CD4-positive, CD25-positive, alpha-beta regulatory T cell (primary cell): ENCODE measurements at regions not wholly inside any gene's neighbourhood (a gene's known extent, or its start where the extent isn't known, plus 50 kb on each side); places are given as distances from the start of the nearest gene placed in this dataset.
"Not testable (repeated sequence)": the region's sequence is repeated elsewhere in the genome, so short reads cannot be mapped to it uniquely, and the experiment has no call there.

Source experiments
- ATAC-seq, 2 donors: fragments of 150-1000 bp; cut with Tn5 transposase; one replicate each; pipeline ENCODE4 v1.10.0; 2021; ENCODE audit warnings: low read depth in 2 of 2, moderate number of reproducible peaks in 2 of 2, moderate library complexity in 1 of 2
- DNase-seq, 3 donors: peaks; one replicate each; pipeline versions ENCODE4 v3.0.0 to v3.0.0-alpha.2; 2012 to 2022; ENCODE audit warnings: mixed read lengths in 1 of 3
- H3K27ac ChIP-seq: one replicate; pipeline ENCODE4 v1.7.0; 2013; ENCODE audit warnings: mild to moderate bottlenecking, low read length; ENCODE audit not compliant: insufficient read depth, poor library complexity, severe bottlenecking
- H3K27me3 ChIP-seq: one replicate; pipeline ENCODE4 v1.7.0; 2013; ENCODE audit warnings: low read length; ENCODE audit not compliant: control insufficient read depth, insufficient read depth
- H3K36me3 ChIP-seq: one replicate; pipeline ENCODE4 v1.7.0; 2013; ENCODE audit warnings: mild to moderate bottlenecking, low read length, moderate library complexity; ENCODE audit not compliant: control insufficient read depth, insufficient read depth
- H3K4me1 ChIP-seq: 2 replicates; pipeline ENCODE4 v1.7.0; 2013; ENCODE audit warnings: mild to moderate bottlenecking, low read length; ENCODE audit not compliant: insufficient read depth, control insufficient read depth, poor library complexity, severe bottlenecking
- H3K4me3 ChIP-seq: one replicate; pipeline ENCODE4 v1.7.0; 2013; ENCODE audit warnings: low read depth, mild to moderate bottlenecking, low read length, moderate library complexity
- H3K9me3 ChIP-seq, 2 experiments: 1 replicate in 1 of 2; 2 replicates in 1 of 2; pipeline ENCODE4 v1.7.0; 2013; ENCODE audit warnings: low read length in 2 of 2, mild to moderate bottlenecking in 1 of 2, moderate library complexity in 1 of 2; ENCODE audit not compliant: control insufficient read depth in 2 of 2
- H3K27ac Mint-ChIP-seq, 3 donors: one replicate each; pipeline ENCODE4 v1.8.0; 2020 to 2022; ENCODE audit warnings: mild to moderate bottlenecking in 3 of 3, mixed read lengths in 3 of 3, moderate library complexity in 2 of 3
- H3K27me3 Mint-ChIP-seq: one replicate; pipeline ENCODE4 v1.8.0; 2022; ENCODE audit warnings: mild to moderate bottlenecking, mixed read lengths
- H3K36me3 Mint-ChIP-seq: one replicate; pipeline ENCODE4 v1.8.0; 2020; ENCODE audit warnings: mixed read lengths
- H3K4me1 Mint-ChIP-seq, 4 donors: one replicate each; pipeline ENCODE4 v1.8.0; 2020 to 2022; ENCODE audit warnings: mixed read lengths in 4 of 4, mild to moderate bottlenecking in 1 of 4
- H3K4me3 Mint-ChIP-seq, 4 donors: one replicate each; pipeline ENCODE4 v1.8.0; 2020 to 2022; ENCODE audit warnings: mild to moderate bottlenecking in 4 of 4, mixed read lengths in 4 of 4, moderate library complexity in 3 of 4
- H3K9me3 Mint-ChIP-seq, 7 donors: one replicate each; pipeline ENCODE4 v1.8.0; 2020 to 2022; ENCODE audit warnings: mixed read lengths in 7 of 7, mild to moderate bottlenecking in 3 of 7, moderate library complexity in 2 of 7

DNA sequence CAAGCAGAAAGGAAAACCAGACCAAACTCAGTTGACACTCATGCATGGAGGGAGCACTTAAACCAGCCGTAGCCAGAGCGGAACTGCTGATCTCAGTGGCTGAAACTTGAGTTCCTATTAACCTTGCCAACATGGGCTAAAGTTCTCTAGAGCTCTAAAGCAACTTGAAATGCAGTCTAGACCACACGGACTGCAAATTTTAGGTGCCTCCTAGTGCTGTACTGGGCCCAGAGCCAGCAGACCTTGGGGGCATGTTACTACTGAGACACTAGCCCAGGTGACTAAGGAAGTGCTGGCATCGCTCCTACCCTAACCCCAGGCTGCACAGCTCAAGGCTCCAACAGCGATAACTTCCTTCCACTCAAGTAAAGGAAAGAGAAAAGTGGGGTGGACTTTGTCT, 236.5 kb downstream of the AKAIN1 start:
- Histone ChIP-seq H3K36me3 (no peaks in the 10 kb centered on the region), H3K4me1 (no peaks in the 10 kb centered on the region), H3K27ac (no peak overlapping the region), H3K27me3 (no peaks in the 10 kb centered on the region), H3K4me3 (no peak overlapping the region), H3K9me3 (no peaks in the 10 kb centered on the region)
- peaks cover 4 to 17% (median 6%) of the 10 kb centered on the region in 7 donors for H3K9me3 Mint-ChIP-seq
- no peaks in the 10 kb centered on the region for H3K4me1 Mint-ChIP-seq
- no peak overlapping the region for H3K27ac Mint-ChIP-seq
- no peak for DNase-seq
- no peak for ATAC-seq
- no peaks in the 10 kb centered on the region for H3K36me3 Mint-ChIP-seq
- no peaks in the 10 kb centered on the region for H3K27me3 Mint-ChIP-seq
- no peak overlapping the region for H3K4me3 Mint-ChIP-seq

DNA sequence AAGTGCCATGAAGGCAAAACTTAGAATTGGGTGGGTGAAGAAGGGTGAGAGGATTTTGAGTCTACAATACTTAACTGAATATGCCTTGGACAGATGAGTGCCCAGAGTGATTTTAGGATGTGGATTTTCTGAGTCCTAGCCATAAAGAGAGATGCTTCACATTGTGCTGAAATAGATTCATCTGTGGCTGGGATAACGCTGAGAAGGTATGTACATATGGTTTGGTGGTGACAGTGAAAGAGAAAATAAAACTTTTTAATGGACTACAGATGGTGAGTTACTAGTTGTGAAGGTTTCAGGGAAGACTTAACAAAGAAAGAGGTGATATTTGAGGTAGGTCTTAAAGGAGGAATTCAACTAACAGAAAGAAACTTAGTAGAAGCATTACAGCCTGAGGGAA, 265.8 kb downstream of the AKAIN1 start:
- Mint-ChIP-seq H3K27ac (no peak overlapping the region), H3K36me3 (no peaks in the 10 kb centered on the region), H3K4me1 (no peaks in the 10 kb centered on the region), H3K4me3 (no peak overlapping the region), H3K27me3 (no peaks in the 10 kb centered on the region), H3K9me3 (peaks cover 3 to 15% (median 11%) of the 10 kb centered on the region in 7 donors)
- Histone ChIP-seq H3K27me3 (no peaks in the 10 kb centered on the region), H3K36me3 (no peaks in the 10 kb centered on the region), H3K4me1 (no peaks in the 10 kb centered on the region), H3K27ac (no peak overlapping the region), H3K9me3 (peaks cover 2 to 4% of the 10 kb centered on the region in 2 experiments), H3K4me3 (no peak overlapping the region)
- no peak for DNase-seq
- ATAC-seq = no peak

GRCh38 chr18:4921548-4921947, 275.5 kb downstream of the AKAIN1 start:
- Mint-ChIP-seq H3K27me3 (no peaks in the 10 kb centered on the region), H3K36me3 (no peaks in the 10 kb centered on the region), H3K9me3 (peaks cover 0 to 17% (median 6%) of the 10 kb centered on the region in 7 donors), H3K27ac (no peak overlapping the region), H3K4me3 (no peak overlapping the region), H3K4me1 (no peaks in the 10 kb centered on the region)
- ATAC-seq = no peak
- Histone ChIP-seq H3K36me3 (no peaks in the 10 kb centered on the region), H3K4me1 (no peaks in the 10 kb centered on the region), H3K4me3 (no peak overlapping the region), H3K9me3 (no peaks in the 10 kb centered on the region), H3K27me3 (no peaks in the 10 kb centered on the region), H3K27ac (no peak overlapping the region)
- no peak for DNase-seq

DNA sequence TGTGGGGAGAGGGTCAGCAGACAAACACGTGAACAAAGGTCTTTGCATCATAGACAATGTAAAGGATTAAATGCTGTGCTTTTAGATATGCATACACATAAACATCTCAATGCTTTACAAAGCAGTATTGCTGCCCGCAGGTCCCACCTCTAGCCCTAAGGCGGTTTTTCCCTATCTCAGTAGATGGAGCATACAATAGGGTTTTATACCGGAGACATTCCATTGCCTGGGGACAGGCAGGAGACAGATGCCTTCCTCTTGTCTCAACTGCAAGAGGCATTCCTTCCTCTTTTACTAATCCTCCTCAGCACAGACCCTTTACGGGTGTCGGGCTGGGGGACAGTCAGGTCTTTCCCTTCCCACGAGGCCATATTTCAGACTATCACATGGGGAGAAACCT, 279.5 kb downstream of the AKAIN1 start:
- not testable (repeated sequence) for H3K4me3 ChIP-seq, H3K27ac ChIP-seq, H3K36me3 ChIP-seq, H3K36me3 Mint-ChIP-seq, H3K9me3 ChIP-seq, H3K27me3 ChIP-seq, H3K27ac Mint-ChIP-seq, H3K4me3 Mint-ChIP-seq, ATAC-seq, H3K27me3 Mint-ChIP-seq, H3K4me1 ChIP-seq, DNase-seq, H3K4me1 Mint-ChIP-seq
- peaks cover 0 to 12% (median 5%) of the 10 kb centered on the region in 7 donors for H3K9me3 Mint-ChIP-seq

GRCh38 chr18:4908328-4908727, 288.7 kb downstream of the AKAIN1 start:
- Histone ChIP-seq H3K27me3 (no peaks in the 10 kb centered on the region), H3K4me3 (no peak overlapping the region), H3K27ac (no peak overlapping the region), H3K4me1 (no peaks in the 10 kb centered on the region), H3K36me3 (no peaks in the 10 kb centered on the region), H3K9me3 (no peaks in the 10 kb centered on the region)
- no peak for ATAC-seq
- no peak for DNase-seq
- H3K27ac Mint-ChIP-seq = no peak overlapping the region
- H3K27me3 Mint-ChIP-seq = no peaks in the 10 kb centered on the region
- H3K36me3 Mint-ChIP-seq = no peaks in the 10 kb centered on the region
- no peak overlapping the region for H3K4me3 Mint-ChIP-seq
- H3K4me1 Mint-ChIP-seq = no peaks in the 10 kb centered on the region
- peaks cover 0 to 17% (median 2%) of the 10 kb centered on the region in 7 donors for H3K9me3 Mint-ChIP-seq

- H3K4me3 ChIP-seq = no peak overlapping the region
These were observed 290.2 kb downstream of the AKAIN1 start for GRCh38 chr18:4906856-4907255.

GRCh38 chr18:4888251-4889040, 308.6 kb downstream of the AKAIN1 start:
- H3K4me1 Mint-ChIP-seq = no peaks in the 10 kb centered on the region
- Histone ChIP-seq H3K27me3 (no peaks in the 10 kb centered on the region), H3K27ac (no peak overlapping the region), H3K9me3 (peaks cover 0 to 12% of the 10 kb centered on the region in 2 experiments), H3K4me1 (no peaks in the 10 kb centered on the region), H3K36me3 (no peaks in the 10 kb centered on the region), H3K4me3 (no peak overlapping the region)
- no peaks in the 10 kb centered on the region for H3K27me3 Mint-ChIP-seq
- DNase-seq = no peak
- ATAC-seq = no peak
- H3K27ac Mint-ChIP-seq = no peak overlapping the region
- no peak overlapping the region for H3K4me3 Mint-ChIP-seq
- H3K9me3 Mint-ChIP-seq = peaks cover 0 to 11% (median 7%) of the 10 kb centered on the region in 7 donors
- no peaks in the 10 kb centered on the region for H3K36me3 Mint-ChIP-seq

More at GRCh38 chr18:4906856-4907255, 290.2 kb downstream of the AKAIN1 start:
- Mint-ChIP-seq H3K4me3 (no peak overlapping the region), H3K9me3 (peaks cover 0 to 12% (median 4%) of the 10 kb centered on the region in 7 donors), H3K36me3 (no peaks in the 10 kb centered on the region), H3K4me1 (no peaks in the 10 kb centered on the region), H3K27me3 (no peaks in the 10 kb centered on the region), H3K27ac (no peak overlapping the region)
- no peak for DNase-seq
- H3K27me3 ChIP-seq = no peaks in the 10 kb centered on the region
- no peaks in the 10 kb centered on the region for H3K4me1 ChIP-seq
- no peaks in the 10 kb centered on the region for H3K9me3 ChIP-seq
- H3K36me3 ChIP-seq = no peaks in the 10 kb centered on the region
- H3K27ac ChIP-seq = no peak overlapping the region
- no peak for ATAC-seq

GRCh38 chr18:4878480-4878879, 318.6 kb downstream of the AKAIN1 start:
- no peaks in the 10 kb centered on the region for H3K9me3 ChIP-seq
- H3K36me3 ChIP-seq = no peaks in the 10 kb centered on the region
- DNase-seq (no peak), ATAC-seq (no peak)
- no peak overlapping the region for H3K4me3 ChIP-seq
- no peak overlapping the region for H3K27ac Mint-ChIP-seq
- no peaks in the 10 kb centered on the region for H3K27me3 ChIP-seq
- no peaks in the 10 kb centered on the region for H3K36me3 Mint-ChIP-seq
- no peaks in the 10 kb centered on the region for H3K4me1 Mint-ChIP-seq
- H3K4me3 Mint-ChIP-seq = no peak overlapping the region
- peaks cover 0 to 33% (median 11%) of the 10 kb centered on the region in 7 donors for H3K9me3 Mint-ChIP-seq
- no peaks in the 10 kb centered on the region for H3K4me1 ChIP-seq
- no peaks in the 10 kb centered on the region for H3K27me3 Mint-ChIP-seq
- H3K27ac ChIP-seq = no peak overlapping the region
